Stomach (tissue), 4 donors: ENCODE measurements at regions not wholly inside any gene's neighbourhood (a gene's known extent, or its start where the extent isn't known, plus 50 kb on each side); places are given as distances from the start of the nearest gene placed in this dataset.

Experiments
- EP300 ChIP-seq: sonication (generic); formaldehyde crosslinking; IDR thresholded peaks from one replicate; pipeline ENCODE4 v1.6.1; 2017; ENCODE audit warnings: antibody characterized with exemption
- POLR2A ChIP-seq, 4 donors: fragments of 450-650 bp; IDR thresholded peaks; one replicate each; pipeline ENCODE4 v1.6.1; 2016; ENCODE audit warnings: antibody characterized with exemption in 4 of 4, control low read depth in 2 of 4, mild to moderate bottlenecking in 1 of 4, moderate library complexity in 1 of 4
- POLR2AphosphoS5 ChIP-seq, 3 donors: sonication (generic); formaldehyde crosslinking; IDR thresholded peaks; one replicate each; pipeline ENCODE4 v1.6.1; 2016; ENCODE audit warnings: antibody characterized with exemption in 3 of 3
- TF ChIP-seq, protein P1 (sequence below), 7 experiments: fragments of 450-650 bp in 4 of 7; fragments of 200-600 bp in 3 of 7; sonication (generic) in 3 of 7; IDR thresholded peaks; one replicate each; pipeline ENCODE4 v1.5.1; 2016 to 2019; ENCODE audit warnings: antibody characterized with exemption in 7 of 7, control low read depth in 2 of 7, mild to moderate bottlenecking in 1 of 7

DNA sequence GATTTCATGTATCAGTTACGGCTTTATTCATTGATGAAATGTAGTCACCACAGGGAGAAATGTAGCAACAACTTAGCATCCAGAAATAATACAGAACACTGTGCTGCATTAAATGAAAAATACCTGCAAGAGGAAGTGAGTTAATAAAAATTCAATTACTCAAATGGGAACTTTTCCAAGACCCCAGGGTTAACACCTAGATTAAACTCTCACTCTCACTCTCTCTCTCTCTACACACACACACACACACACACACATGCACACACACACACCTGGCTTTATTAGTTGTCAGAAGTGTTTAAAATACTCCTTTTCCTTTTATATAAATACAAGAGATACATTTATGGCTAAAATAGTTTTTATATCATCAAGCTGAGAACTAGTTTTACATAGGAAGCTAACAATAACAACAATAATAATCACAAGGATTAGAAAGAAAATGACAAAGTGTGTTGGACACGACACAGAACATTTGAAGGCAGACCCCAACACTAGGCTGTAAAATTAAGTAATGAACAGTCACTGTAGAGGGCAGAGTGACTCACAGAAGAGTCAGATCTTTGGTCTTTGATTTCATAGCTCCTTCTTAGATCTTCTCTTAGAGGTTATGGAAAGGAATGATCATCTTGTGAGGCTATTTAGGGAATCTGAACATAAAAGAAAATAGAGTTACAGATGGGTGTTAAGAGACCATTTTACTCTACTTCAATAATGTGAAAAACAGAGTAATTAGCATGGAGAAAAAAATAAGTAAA is 1266.0 kb upstream of the ADGRL2 start:
- TF ChIP-seq, protein P1, sequence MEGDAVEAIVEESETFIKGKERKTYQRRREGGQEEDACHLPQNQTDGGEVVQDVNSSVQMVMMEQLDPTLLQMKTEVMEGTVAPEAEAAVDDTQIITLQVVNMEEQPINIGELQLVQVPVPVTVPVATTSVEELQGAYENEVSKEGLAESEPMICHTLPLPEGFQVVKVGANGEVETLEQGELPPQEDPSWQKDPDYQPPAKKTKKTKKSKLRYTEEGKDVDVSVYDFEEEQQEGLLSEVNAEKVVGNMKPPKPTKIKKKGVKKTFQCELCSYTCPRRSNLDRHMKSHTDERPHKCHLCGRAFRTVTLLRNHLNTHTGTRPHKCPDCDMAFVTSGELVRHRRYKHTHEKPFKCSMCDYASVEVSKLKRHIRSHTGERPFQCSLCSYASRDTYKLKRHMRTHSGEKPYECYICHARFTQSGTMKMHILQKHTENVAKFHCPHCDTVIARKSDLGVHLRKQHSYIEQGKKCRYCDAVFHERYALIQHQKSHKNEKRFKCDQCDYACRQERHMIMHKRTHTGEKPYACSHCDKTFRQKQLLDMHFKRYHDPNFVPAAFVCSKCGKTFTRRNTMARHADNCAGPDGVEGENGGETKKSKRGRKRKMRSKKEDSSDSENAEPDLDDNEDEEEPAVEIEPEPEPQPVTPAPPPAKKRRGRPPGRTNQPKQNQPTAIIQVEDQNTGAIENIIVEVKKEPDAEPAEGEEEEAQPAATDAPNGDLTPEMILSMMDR (IDR thresholded peaks at IDR 0.05) = no peak
- no peak for TF ChIP-seq POLR2A (IDR thresholded peaks at IDR 0.05)
- TF ChIP-seq EP300 = no peak
- TF ChIP-seq POLR2AphosphoS5 (IDR thresholded peaks at IDR 0.05) = no peak
